Pancreas (tissue), 10 donors: ENCODE measurements at regions not wholly inside any gene's neighbourhood (a gene's known extent, or its start where the extent isn't known, plus 50 kb on each side); places are given as distances from the start of the nearest gene placed in this dataset.

Experiments used
- ATAC-seq, 4 donors: fragments of 200-7000 bp; cut with Tn5 transposase; one replicate each; pipeline versions ENCODE4 v1.8.0 to v1.9.1; 2020; ENCODE audit warnings: mild to moderate bottlenecking in 4 of 4, moderate library complexity in 4 of 4
- DNase-seq, 6 donors: peaks; one replicate each; pipeline ENCODE4 v3.0.0-alpha.2; 2020
- FAIRE-seq: peaks from 2 replicates; lab custom pipeline; 2012; peaks lifted over from hg19 to GRCh38; lab: Jason Lieb, UNC
- H3K27ac ChIP-seq, 4 donors: fragments of 200-600 bp; sonication (generic); 1 replicate in 3 of 4; 2 replicates in 1 of 4; pipeline versions ENCODE4 v1.5.0 to v1.8.0; 2020
- H3K27me3 ChIP-seq, 4 donors: fragments of 200-600 bp; one replicate each; pipeline ENCODE4 v1.8.0; 2021
- H3K36me3 ChIP-seq, 3 donors: fragments of 200-600 bp; sonication (generic) in 1 of 3; one replicate each; pipeline versions ENCODE4 v1.5.0 to v1.8.0; 2020 to 2021
- H3K4me1 ChIP-seq, 3 donors: fragments of 200-600 bp; one replicate each; pipeline ENCODE4 v1.8.0; 2021
- H3K4me3 ChIP-seq, 4 donors: fragments of 200-600 bp; sonication (generic) in 2 of 4; one replicate each; pipeline versions ENCODE4 v1.5.0 to v1.8.0; 2020 to 2021
- H3K9me3 ChIP-seq, 4 donors: fragments of 200-600 bp; one replicate each; pipeline ENCODE4 v1.8.0; 2021
- CTCF ChIP-seq, 4 donors: fragments of 200-600 bp; sonication (generic) in 3 of 4; IDR thresholded peaks; one replicate each; pipeline versions ENCODE4 v1.5.0 to v1.8.0; 2021; ENCODE audit warnings: antibody characterized with exemption in 4 of 4
- WGBS, 2 donors: extraction: QIAGEN DNeasy Blood & Tissue Kit; methylation state at CpG; one replicate each; pipeline ENCODE4 v1.1.7; 2013; 5-methylcytosine and 5-hydroxymethylcytosine counted together
- intact Hi-C, 3 donors: fragments of 100-400 bp; cut with DNase I; formaldehyde crosslinking; loops; one replicate each; pipeline versions ENCODE4 v1.11.1 to v1.14.2; 2022
- donor health status: healthy with polysubstance abuse.
- donor health status: DM: no; HTN: no; CAD: no; lungs with moderate emphysema.
- donor health status: DM: no; HTN: no; CAD: no.
- donor health status: control.
- donor health status: control.
- donor health status: Bipolar disorder and iron deficiency.
- donor health status: DM: yes; HTN: yes; CAD: no.
- donor health status: DM: no; HTN: no; CAD: no.
- donor health status: DM: no; HTN: no; CAD: no.
- donor health status: DM: yes; HTN: yes; CAD: no.

GRCh38 chr13:24053519-24054251, 106.8 kb upstream of the SPATA13 start:
- 50 to 51% methylated on average over 9 of the region's 9 CpGs for WGBS, 2 donors
- Histone ChIP-seq H3K36me3 (no peaks in the 10 kb centered on the region), H3K27me3 (no peaks in the 10 kb centered on the region), H3K4me3 (no peak overlapping the region), H3K9me3 (no peaks in the 10 kb centered on the region), H3K27ac (peak overlapping the region in 3 of 4 donors; percentile 29 to 62 (median 35)), H3K4me1 (peaks cover 0 to 14% (median 9%) of the 10 kb centered on the region in 3 donors)
- DNase-seq (peak in 5 of 6 donors; percentile 68 to 80 (median 73)), ATAC-seq (peak; percentile 93 to 97 (median 96)), FAIRE-seq (peak; percentile 5)
- intact Hi-C loops, result loop anchor here in 2 of 3 donors (10.0 kb wide), 1 partner anchor 171 kb away; no protein-coding TSS in a partner anchor
- peak; percentile 54 to 70 (median 66) for TF ChIP-seq CTCF (IDR thresholded peaks at IDR 0.05)

- FAIRE-seq (no peak), ATAC-seq (no peak), DNase-seq (no peak)
- H3K4me1 ChIP-seq, result peaks cover 0 to 9% (median 9%) of the 10 kb centered on the region in 3 donors
- H3K4me3 ChIP-seq, result no peak overlapping the region
- no peak overlapping the region for H3K27ac ChIP-seq
- no peaks in the 10 kb centered on the region for H3K36me3 ChIP-seq
- no peaks in the 10 kb centered on the region for H3K9me3 ChIP-seq
- 84 to 85% methylated on average over 8 of the region's 8 CpGs for WGBS, 2 donors
- intact Hi-C loops, result loop anchor here in 2 of 3 donors (10.0 kb wide), 1 partner anchor 168 kb away; no protein-coding TSS in a partner anchor
- no peaks in the 10 kb centered on the region for H3K27me3 ChIP-seq
- no peak for TF ChIP-seq CTCF (IDR thresholded peaks at IDR 0.05)
Observed at GRCh38 chr13:24056616-24057137, 103.8 kb upstream of the SPATA13 start.

GRCh38 chr13:24060993-24061392, 99.5 kb upstream of the SPATA13 start:
- FAIRE-seq, result no peak
- no peaks in the 10 kb centered on the region for H3K4me1 ChIP-seq
- no peaks in the 10 kb centered on the region for H3K27me3 ChIP-seq
- no peaks in the 10 kb centered on the region for H3K9me3 ChIP-seq
- 98 to 99% methylated on average over 2 of the region's 2 CpGs for WGBS, 2 donors
- no peak overlapping the region for H3K27ac ChIP-seq
- intact Hi-C loops, result no loop called here
- DNase-seq, result no peak
- no peak for TF ChIP-seq CTCF (IDR thresholded peaks at IDR 0.05)
- H3K36me3 ChIP-seq, result no peaks in the 10 kb centered on the region
- no peak for ATAC-seq
- H3K4me3 ChIP-seq, result no peak overlapping the region

- H3K4me1 ChIP-seq, result no peaks in the 10 kb centered on the region
- H3K27me3 ChIP-seq, result no peaks in the 10 kb centered on the region
- no peak for FAIRE-seq
- H3K9me3 ChIP-seq, result no peaks in the 10 kb centered on the region
- TF ChIP-seq CTCF (IDR thresholded peaks at IDR 0.05), result no peak
- no peak overlapping the region for H3K4me3 ChIP-seq
- WGBS, 2 donors, result 75 to 83% methylated on average over 8 of the region's 8 CpGs
- no peak overlapping the region for H3K27ac ChIP-seq
- ATAC-seq, result no peak
- intact Hi-C loops, result no loop called here
- H3K36me3 ChIP-seq, result no peaks in the 10 kb centered on the region
- no peak for DNase-seq
Observed at GRCh38 chr13:24063281-24063877, 97.1 kb upstream of the SPATA13 start.
